ENCODE measurements at regions not wholly inside any gene's neighbourhood (a gene's known extent, or its start where the extent isn't known, plus 50 kb on each side); places are given as distances from the start of the nearest gene placed in this dataset.
"Not testable (repeated sequence)": the region's sequence is repeated elsewhere in the genome, so short reads cannot be mapped to it uniquely, and the experiment has no call there.

DNA sequence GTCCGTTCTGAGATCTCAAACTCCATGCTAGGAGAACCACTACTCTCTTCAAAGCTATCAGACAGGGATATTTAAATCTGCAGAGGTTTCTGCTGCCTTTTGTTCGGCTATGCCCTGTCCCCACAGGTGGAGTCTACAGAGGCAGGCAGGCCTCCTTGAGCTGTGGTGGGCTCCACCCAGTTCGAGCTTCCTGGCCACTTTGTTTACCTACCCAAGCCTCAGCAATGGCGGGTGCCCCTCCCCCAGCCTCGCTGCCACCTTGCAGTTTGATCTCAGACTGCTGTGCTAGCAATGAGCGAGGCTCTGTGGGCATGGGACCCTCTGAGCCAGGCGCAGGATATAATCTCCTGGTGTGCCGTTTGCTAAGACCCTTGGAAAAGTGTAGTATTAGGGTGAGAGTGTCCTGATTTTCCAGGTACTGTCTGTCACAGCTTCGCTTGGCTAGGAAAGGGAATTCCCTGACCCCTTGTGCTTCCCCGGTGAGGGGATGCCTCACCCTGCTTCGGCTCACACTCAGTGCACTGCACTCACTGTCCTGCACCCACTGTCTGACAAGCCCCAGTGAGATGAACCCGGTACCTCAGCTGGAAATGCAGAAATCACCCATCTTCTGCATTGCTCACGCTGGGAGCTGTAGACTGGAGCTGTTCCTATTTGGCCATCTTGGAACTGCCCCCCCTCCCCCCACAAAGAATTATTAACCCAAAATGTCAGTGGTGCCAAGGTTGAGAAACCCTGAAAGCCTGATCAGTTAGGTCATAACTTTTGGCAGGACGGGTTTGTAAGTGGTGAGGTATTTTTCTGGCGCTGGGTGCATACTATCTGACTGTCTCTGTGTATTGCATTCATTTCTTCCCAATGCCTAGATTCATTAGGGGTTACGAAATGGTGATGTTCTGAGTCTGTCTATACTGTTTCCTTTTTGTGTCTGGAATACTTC is 181.4 kb downstream of the TEX29 start:
- not testable (repeated sequence) for DNase-seq (ENCODE audit: low spot score)

DNA sequence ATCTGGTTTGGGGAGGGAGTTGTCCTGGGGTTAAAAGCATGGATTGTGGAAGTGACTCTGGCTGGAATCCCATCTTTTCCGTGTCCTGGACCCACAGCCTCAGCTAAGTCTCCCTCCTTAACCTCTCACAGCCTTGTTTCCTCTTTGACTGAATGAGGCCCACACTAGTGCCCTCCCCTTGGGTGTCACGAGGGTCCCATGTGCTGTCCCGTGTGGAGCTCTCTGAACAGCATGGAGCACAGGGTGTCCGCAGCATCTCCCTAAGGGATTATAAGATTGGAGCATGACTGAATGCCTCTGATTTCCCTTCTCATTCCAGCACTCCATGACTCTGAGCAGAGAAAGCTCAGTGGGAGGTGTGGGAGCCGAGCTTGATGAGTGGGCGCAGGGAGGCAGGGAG is 182.5 kb downstream of the TEX29 start:
- DNase-seq (ENCODE audit: low spot score), result no peak

DNA sequence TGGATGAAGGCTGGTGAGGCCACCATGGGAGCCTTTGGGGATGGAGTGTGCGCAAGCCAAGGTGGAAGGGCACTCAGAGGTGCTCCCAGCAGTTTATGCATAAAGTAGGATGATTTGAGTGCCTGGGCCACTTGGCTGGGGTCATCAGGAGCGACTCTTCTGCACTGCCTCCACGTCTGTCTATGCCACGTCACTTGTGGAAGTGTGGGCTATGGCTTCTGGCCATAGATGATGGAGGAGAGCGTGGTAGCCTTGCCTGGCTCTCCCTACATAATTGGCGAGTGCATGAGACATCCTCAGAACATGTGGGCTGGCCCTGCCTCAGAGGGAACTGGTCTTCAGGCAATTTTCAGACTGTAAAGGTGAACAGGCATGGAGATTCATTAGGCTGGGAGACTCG is 182.9 kb downstream of the TEX29 start:
- DNase-seq (ENCODE audit: low spot score), result no peak

DNA sequence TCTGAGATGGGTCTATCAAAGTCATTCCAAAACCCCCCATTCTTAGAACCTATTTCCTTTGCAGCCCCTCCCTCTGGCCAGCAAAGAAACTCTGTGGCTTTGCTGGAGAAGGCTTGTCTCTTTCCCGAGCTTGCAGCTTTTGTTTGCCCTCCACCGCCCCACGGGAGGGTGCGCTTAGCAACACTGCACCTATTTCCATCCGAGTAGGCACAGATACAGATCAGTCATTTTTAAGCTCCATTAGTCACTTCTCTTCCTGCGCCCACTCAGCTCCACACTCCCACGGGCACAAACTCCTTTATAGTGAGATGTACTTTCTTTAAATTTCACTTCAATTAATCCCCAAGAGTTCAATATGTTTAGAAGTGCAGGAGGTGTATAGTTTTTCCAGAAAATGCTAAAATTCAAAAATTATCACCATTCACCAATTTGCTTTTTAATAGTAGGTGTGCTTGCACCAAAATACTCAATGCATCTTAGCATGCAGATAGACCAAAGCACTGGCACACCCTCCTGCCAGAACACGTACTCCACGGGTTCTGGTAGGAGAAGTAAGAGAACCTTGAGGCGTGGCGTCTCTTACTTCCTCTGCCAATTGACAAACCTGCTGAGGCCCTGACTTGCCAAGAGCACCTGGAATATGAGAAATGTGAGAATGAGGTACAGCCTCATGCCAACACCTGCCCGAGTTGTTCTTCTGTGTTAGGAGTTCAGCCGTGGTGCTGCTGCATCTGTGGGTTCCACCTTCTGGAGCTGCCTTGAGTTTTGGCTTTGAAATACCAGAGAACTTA is 183.7 kb downstream of the TEX29 start:
- no peak for DNase-seq (ENCODE audit: low spot score)

DNA sequence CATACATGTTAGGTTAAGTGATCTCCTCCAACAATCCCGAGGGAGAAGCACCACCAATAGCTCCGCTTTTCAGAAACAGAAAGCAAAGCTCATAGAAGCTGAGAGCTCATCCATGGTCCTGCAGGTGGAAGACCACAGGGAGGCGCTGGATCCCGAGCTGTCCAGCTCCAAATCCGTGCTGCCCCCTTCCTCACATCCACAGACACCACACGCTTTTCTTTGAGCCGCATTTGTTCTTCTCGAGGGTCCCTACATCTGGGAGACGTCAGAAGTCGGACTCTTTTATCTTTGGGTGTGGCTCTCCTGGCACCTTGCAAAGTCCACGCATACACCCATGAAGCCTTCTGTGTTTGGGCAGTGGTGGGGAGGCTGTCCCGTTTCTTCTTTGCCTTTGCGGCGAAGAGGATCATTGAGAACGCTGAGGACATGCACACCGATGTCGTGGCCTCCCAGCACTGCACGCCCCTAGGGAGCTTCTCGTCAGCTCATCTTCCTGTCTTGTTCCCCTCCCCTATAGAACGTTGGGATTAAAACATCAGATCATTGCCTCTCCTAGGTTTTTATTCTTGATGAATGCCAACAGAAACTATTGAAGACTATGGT is 184.8 kb downstream of the TEX29 start:
- no peak for DNase-seq (ENCODE audit: low spot score)

DNA sequence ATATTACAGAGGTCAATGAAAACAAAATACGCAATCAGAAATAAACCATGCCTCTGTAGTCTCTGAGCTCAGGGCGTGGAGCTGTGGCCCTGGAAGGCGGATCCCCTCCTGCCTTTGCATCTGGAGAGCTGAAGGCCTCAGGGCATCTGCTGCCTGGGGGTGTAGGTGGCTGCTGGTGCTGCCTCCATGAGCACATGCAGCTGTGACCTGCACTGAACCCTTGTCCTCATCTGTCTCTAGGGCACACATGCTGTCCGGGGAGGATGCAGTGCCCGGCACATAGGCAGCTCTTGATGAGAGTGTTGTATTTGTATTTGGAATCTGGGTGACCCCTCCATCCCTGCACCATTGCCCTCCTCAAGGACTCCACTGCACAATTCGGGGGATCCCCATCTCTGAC is 185.7 kb downstream of the TEX29 start:
- no peak for DNase-seq (ENCODE audit: low spot score)

DNA sequence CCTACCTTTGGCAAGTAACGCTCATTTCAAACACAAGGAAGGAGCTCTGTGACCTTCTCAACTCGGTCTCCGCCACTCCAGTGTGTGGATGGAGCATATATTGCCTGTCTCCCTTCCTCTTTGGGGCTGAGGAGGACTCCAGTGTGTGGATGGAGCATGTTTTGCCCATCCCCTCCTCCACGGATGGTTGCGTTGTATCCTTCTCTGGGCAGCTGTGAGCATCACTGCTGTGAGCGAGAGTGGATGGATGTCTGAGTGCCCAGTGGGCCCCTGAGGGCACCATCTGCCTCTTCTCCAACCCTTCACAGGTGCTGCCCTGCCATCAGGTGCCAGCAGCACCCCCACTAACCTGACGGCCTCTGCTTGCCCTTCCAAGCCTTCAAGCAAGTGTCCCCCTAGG is 186.2 kb downstream of the TEX29 start:
- DNase-seq (ENCODE audit: low spot score), result no peak

DNA sequence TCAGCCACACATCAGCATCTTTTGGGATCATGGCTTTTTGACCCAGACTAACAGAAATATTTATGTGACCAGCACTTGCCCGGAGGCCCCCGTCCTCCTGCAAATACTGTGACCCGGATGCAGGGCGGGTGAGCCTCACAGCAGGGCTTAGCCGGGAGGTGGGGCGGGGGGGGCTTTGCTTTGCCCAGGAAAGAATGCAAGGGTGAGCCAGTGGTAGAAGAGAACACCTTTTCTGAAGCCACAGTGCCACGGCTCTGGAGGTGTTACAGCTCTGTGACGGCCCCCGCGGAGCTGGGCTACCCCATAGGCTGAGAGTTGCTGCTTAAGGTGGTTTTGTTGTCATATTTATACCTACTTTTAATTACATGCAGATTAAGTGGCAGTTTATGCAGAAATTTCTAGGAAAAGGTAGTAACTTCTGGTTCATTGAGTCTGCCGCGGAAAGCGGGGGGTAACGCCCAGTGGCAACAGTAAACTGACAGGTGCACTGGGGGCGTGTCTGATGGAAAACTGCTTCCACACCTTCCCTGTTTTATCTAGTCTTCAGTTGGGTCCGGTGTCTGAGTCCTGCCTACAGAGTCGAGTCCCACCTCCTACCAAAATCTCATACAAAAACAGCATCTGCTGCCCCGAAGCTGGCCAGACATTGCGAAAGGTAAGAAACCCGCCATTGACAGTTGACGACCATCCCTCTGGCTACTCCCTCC is 187.9 kb downstream of the TEX29 start:
- DNase-seq (ENCODE audit: low spot score), result no peak

DNA sequence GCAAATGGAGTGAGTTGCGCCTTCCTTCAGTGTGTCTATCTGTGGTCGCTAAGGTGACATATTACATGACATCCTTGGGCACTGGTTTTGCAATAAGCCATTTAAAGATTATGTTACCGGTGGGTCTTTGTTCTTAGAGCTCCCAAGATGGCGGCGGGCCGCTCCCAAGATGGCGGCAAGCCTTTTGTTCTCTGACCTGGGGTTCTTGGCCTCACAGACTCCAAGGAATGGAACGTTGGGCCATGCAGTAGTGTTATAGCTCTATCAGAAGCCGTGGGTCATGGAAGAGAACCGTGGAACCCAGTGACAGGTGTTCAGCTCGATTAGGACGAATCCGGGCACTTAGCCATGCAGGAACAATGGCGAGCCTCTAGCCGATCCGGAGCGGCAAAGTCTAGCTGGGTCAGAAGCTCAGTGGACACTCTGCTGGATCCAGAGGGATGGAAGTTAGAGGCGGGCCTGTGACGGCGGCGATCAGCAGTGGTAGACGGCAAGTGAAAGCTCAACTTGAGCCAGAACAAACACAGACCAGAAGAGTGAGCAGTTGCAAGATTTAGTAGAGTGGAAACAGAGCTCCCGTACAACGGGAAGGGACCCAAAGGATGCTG is 188.6 kb downstream of the TEX29 start:
- DNase-seq (ENCODE audit: low spot score), result no peak

DNA sequence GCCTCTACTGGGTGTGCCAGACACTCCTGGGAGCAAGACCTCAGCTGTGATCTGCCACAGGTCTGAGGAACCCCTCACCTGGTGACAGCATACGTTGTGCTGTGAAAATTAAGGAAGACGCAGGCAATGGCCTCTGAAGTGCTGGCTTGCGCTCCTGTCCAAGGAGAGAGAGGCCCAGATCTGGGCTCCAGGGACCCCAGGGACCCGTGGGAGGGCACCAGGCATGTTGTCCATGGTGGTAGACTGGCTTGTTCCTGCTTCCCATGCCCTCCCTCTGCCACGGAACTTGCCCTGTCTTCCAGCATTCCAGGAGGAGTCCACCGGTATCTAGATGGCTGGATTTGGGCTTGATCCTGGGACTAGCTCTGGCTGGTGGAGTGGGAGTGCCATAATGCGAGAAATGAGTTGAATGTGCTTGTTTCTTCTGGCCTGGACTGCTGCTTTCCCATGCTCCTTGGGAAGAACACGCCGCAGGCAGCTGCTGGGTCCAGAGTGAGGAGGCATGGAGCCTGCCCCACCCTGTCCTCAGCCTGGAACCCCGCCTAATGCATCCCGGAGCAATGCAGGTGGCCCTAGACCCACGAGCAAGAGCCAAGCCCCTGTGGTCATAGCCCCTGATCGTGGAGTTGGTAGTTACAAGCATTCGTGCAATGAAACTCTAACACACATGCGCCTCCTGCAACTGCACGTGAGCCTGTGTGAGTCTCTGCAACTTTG is 190.2 kb downstream of the TEX29 start:
- no peak for DNase-seq (ENCODE audit: low spot score)

DNA sequence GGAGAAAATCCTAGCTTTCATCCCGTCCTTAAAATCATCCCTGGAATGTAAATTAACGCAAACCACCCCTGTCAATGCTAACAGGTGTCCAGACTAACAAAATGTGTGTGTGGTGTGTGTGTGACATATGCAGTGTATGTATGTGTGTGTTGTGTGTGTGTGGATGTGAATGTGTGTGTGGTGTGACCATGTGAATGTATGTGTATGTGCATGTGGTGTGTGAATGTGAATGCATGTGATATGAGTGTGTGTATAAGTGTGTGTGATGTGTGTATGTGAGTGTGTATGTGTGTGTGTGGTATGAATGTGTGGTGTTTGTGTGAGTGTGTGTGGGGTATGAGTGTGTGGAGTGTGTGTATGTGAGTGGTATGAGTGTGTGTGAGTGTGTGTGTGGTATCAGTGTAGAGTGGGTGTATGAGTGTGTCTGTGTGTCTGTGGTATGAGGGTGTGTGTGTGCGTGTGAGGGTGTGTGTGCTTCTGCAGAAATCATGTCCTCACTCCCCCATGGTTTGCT is 190.8 kb downstream of the TEX29 start:
- no peak for DNase-seq (ENCODE audit: low spot score)

DNA sequence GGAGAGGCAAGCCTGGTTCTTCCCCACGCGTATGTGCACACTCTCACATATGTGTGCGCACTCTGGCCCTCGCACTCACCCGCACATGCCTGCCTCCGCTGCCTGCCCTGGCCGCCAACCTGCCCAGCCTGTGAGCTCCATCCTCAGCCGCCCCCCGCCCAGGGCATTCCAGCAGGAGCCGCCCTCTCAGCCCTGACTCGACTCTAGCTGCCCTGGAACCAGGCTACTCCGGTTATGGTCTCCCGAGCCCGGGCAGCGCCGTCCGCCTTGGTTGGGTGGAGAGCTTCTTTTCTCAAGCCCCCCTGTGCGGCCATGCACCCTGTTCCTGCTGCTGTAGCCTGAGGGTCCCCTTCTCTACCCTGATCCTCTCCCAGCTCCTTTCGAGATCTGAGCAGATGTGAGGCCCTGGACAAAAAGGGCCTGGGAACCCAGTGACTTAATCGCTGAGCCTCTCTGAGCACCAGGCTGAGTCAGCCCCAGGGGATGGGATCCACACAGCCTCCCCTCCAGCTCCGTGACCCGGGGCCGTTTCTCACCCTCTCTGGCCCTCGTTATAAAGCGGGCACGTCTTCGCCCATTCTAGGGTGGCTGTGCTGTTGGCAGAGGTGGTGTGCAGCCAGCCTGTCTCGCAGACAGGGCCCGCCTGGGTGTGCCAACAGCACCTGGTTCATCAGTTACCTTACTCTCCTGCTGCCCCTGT is 191.5 kb downstream of the TEX29 start:
- DNase-seq (ENCODE audit: low spot score), result no peak

DNA sequence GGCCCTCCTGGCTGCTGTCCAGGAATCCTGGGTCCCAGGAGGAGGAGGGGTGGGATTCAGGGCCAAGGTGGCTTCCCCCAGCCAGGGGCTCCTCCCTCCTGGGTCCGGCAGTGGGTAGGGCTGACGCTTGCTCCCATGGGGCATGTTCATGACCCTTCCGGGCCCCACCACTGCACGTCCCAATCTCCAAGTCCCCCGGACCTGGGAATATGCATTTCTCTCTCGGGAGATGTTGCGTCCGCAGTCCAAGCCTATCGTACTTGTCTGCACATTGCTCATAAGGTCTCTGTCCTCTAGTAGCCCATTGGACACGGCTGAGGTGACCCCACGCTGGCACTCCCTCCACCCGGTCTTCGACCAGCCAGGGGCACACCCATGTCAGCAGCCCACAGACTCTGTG is 192.3 kb downstream of the TEX29 start:
- DNase-seq (ENCODE audit: low spot score), result no peak

DNA sequence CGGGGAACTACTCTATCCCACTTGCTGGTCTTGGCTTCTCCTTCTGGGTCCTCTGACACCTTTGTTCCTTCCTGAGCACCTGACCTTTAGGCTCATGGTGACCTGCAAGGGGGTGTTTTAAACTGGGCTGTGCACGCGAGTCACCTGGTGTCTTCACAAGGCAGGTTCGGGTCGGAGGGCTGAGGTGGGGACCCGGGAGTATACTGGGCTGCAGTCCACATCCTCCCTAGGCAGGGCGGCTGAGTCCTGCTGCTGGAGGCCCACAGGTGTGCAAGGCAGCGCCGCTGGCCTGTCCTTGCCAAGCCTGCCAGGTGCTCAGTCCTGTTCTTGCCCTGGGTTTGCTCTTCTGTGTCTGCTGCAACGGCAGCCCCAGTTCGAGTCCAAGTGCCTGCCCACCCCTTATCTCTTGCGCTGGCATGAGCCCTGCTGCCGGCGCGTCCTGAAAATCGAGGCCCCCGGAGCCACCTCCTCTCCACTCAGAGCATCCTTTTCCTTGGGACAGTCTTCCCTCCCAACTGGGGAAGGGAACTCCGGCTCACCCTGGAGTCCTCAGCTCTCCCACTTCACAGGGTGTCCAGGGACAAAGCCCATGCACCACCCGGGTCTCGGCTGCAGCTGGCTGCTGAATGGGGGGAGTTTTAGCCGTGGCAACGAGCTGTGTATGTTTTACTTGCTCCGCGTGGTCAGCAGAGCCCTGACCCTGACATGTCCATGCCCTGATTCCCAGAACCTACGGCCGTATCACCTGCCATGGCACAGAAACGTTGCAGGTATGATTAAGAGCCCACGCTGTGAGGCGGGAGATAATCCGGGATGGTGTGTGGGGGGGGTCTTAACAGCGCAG is 193.5 kb downstream of the TEX29 start:
- no peak for DNase-seq (ENCODE audit: low spot score)

DNA sequence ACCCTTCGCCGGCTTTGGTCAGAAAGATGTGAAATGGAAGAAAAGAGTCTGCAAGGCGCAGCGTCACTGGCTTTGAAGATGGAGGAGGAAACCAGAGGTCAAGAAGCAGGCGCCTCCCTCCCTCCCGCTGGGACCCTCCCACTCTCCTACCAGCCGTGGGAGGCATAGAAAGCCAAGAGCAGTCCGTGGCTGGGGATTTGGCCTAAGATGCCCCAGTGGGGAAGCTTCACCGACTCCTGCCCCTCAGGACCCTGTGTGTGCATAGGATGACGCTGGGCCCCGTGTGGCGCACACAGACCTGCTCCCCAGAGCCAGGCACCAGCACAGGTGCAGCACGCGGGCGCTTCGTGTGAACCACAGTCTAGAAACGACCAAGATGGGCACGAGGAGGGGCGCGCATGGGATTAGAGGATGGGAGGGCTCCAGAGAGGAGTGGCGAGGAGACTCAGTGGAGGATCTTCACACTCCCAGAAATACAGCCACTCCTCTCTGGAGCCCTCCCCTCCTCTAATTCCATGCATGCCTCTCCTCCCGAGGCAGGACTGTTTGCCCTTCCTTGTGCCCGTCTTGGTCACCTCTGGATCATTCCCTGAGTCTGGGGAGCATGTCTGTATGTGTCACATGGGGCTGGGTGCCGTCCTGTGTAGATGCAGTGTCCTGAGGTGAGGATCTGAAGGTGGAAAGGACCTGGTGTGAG is 194.3 kb downstream of the TEX29 start:
- no peak for DNase-seq (ENCODE audit: low spot score)

DNA sequence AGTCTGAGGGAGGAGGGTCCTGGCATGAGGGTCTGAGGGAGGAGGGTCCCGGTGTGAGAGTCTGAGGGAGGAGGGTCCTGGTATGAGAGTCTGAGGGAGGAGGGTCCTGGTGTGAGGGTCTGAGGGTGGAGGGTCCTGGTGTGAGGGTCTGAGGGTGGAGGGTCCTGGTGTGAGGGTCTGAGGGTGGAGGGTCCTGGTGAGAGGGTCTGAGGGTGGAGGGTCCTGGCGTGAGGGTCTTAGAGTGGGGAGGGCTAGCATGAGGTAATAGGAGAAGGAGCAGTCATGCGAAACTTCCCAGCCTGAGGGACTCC is 194.8 kb downstream of the TEX29 start:
- DNase-seq (ENCODE audit: low spot score), result no peak

DNA sequence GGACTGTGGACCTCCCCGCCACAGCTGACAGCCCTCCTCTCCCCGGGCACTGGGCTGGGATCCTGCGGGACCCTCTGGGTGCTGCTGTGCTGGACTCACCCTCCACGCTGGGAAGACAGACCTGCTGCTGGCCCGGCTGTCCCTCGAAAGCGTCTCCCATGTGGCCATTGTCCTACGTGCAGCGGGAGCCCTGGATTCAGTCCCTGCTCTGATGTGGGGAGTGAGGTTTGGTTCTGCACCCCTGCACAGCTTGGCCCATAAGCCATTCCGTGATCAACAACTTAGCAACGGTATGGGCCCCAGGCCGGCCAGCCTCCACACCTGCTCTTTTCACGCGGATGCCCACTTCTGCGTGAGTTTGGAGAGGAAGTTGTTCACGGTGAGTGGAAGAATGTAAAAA is 195.2 kb downstream of the TEX29 start:
- no peak for DNase-seq (ENCODE audit: low spot score)

DNA sequence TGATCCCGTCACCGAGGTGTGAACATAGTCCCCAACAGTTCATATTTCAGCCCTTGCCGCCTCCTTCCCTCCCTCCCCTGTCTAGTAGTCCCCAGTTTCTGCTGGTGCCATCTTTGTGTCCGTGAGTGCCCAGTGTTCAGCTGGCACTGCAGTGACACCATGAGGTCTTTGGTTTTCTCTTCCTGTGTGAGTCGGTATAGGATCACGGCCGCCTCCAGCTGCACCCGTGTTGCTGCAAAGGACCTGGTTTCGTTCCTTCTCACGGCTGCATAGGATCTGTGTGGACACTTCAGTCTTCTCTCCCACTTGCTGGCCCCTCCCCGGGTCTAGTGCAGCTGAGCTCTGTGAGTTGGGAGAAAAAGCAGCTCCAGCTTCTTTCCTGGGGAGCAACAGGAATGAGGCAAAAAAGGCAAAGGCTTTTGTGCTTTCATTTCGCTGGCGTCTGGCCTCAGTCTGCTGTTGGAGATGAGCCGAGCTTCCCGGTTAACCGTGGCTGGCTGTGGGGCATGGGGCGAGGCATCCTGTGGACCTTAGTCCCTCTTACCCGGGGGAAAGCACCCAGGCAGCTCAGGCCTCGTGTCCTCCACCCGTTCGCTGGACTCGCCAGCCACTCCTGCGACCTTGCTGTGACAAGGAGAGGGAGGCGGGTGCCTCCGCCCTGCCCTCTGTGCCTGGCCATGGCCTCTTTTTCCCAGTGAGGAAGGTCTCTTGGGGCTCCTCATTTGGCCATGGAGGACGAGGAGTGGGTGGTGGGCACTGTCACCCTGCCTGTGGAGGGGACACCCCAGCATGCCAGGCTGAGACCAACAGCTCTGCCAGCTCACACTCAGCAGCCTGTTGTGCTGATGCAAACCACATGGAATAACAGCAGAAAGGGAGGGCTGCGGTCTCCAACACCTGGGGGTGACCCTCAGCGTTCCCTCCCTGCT is 196.5 kb downstream of the TEX29 start:
- DNase-seq (ENCODE audit: low spot score), result no peak

Measured in globus pallidus (tissue), 1 donor.